HUES48 (cell line): ENCODE measurements at regions not wholly inside any gene's neighbourhood (a gene's known extent, or its start where the extent isn't known, plus 50 kb on each side); places are given as distances from the start of the nearest gene placed in this dataset.
A peak's percentile ranks its signal among the peaks of the same experiment; 100 is the strongest.

Source experiments
- H3K27ac ChIP-seq: one replicate; pipeline ENCODE4 v1.7.0; 2013; ENCODE audit warnings: low read depth, low read length, inconsistent platforms
- H3K27me3 ChIP-seq: 2 replicates; pipeline ENCODE4 v1.6.1; 2013; ENCODE audit warnings: mild to moderate bottlenecking, low read length; ENCODE audit not compliant: control insufficient read depth, insufficient read depth
- H3K36me3 ChIP-seq: 2 replicates; pipeline ENCODE4 v1.6.1; 2013; ENCODE audit warnings: low read length; ENCODE audit not compliant: control insufficient read depth, insufficient read depth
- H3K4me1 ChIP-seq: 2 replicates; pipeline ENCODE4 v1.6.1; 2013; ENCODE audit warnings: mild to moderate bottlenecking, low read length; ENCODE audit not compliant: control insufficient read depth, insufficient read depth
- H3K4me3 ChIP-seq: 2 replicates; pipeline ENCODE4 v1.5.1; 2013; ENCODE audit warnings: mild to moderate bottlenecking, low read depth, low read length
- H3K9ac ChIP-seq: 2 replicates; pipeline ENCODE4 v1.6.1; 2013; ENCODE audit warnings: mild to moderate bottlenecking, low read depth, low read length, moderate library complexity
- H3K9me3 ChIP-seq: 2 replicates; pipeline ENCODE4 v1.6.1; 2013; ENCODE audit warnings: low read length; ENCODE audit not compliant: control insufficient read depth, insufficient read depth

DNA sequence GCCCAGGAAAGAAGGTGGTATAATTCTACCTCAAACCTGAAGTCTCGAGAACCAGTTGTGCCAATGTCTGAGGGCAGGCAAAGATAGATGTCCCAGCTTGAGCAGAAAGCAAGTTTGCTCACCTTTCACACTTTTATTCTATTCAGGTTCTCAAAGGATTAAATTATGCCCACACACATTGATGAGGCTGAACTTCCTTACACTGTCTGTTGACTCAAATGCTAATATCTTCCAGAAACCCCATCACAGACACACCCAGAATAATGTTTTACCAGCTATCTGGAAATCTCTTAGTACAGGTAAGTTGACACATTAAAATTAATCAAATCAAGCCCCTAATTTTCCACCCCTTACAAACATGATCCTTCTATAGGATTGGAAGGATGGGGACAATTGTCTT, 605.7 kb downstream of the NUF2 start:
- Histone ChIP-seq H3K9me3 (no peaks in the 10 kb centered on the region), H3K4me1 (peaks cover 15% of the 10 kb centered on the region), H3K27ac (no peak overlapping the region), H3K9ac (no peak overlapping the region), H3K36me3 (no peaks in the 10 kb centered on the region), H3K27me3 (no peaks in the 10 kb centered on the region), H3K4me3 (no peak overlapping the region)

DNA sequence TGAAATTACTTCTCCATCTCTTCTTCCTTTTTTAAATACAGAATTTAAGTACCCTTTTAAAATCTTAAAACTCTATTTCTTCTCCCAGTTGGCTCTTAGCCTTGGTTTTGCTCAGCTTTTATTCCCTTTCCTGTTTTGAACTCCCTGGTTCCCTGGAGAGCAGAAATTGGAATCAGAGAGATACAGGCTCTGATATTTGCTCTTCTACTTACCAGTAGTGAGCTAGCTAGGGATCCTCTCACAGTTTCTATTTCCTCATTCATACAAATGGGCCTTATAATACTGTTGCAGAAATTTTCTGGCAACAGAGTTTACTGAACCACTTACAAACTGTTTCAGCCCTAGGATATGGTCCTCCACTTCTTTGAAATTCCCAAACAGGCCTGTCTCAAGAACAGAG, 606.3 kb downstream of the NUF2 start:
- Histone ChIP-seq H3K36me3 (no peaks in the 10 kb centered on the region), H3K9ac (no peak overlapping the region), H3K27ac (peak overlapping the region; percentile 72), H3K9me3 (no peaks in the 10 kb centered on the region), H3K4me3 (no peak overlapping the region), H3K27me3 (no peaks in the 10 kb centered on the region), H3K4me1 (peaks cover 15% of the 10 kb centered on the region)

DNA sequence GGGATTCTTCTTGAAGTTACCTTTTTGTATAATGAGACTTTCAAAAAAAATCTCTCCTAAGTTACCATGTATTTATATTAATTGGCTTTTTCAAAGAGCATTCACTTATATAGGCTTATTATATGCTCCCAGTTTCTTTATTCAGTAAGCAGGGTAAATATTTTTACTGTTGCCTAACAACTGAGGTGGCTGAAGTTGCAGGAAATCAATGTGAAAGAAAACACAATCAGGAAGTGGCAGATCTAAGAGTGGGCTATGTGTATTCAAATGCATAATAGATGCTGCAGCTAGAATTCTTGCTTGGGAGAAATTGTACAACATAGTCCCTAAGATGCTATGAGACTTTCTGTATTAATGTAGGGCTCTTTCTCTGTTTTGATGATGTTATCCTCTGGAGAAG, 606.9 kb downstream of the NUF2 start:
- H3K36me3 ChIP-seq, result no peaks in the 10 kb centered on the region
- no peak overlapping the region for H3K4me3 ChIP-seq
- H3K27me3 ChIP-seq, result no peaks in the 10 kb centered on the region
- H3K27ac ChIP-seq, result peak overlapping the region; percentile 72
- no peaks in the 10 kb centered on the region for H3K9me3 ChIP-seq
- H3K9ac ChIP-seq, result no peak overlapping the region
- H3K4me1 ChIP-seq, result peaks cover 15% of the 10 kb centered on the region

GRCh38 chr1:163932901-163933300, 611.1 kb downstream of the NUF2 start:
- H3K4me1 ChIP-seq, result peaks cover 9% of the 10 kb centered on the region
- H3K36me3 ChIP-seq, result no peaks in the 10 kb centered on the region
- no peak overlapping the region for H3K9ac ChIP-seq
- H3K4me3 ChIP-seq, result no peak overlapping the region
- H3K27ac ChIP-seq, result no peak overlapping the region
- no peaks in the 10 kb centered on the region for H3K9me3 ChIP-seq
- H3K27me3 ChIP-seq, result no peaks in the 10 kb centered on the region

GRCh38 chr1:163933437-163933836, 611.7 kb downstream of the NUF2 start:
- no peak overlapping the region for H3K27ac ChIP-seq
- H3K36me3 ChIP-seq, result no peaks in the 10 kb centered on the region
- no peaks in the 10 kb centered on the region for H3K27me3 ChIP-seq
- no peak overlapping the region for H3K9ac ChIP-seq
- H3K4me1 ChIP-seq, result peaks cover 4% of the 10 kb centered on the region
- no peak overlapping the region for H3K4me3 ChIP-seq
- no peaks in the 10 kb centered on the region for H3K9me3 ChIP-seq

- Histone ChIP-seq H3K9me3 (no peaks in the 10 kb centered on the region), H3K36me3 (no peaks in the 10 kb centered on the region), H3K4me3 (no peak overlapping the region), H3K4me1 (no peaks in the 10 kb centered on the region), H3K9ac (no peak overlapping the region), H3K27me3 (no peaks in the 10 kb centered on the region), H3K27ac (no peak overlapping the region)
Measured at GRCh38 chr1:163935738-163936374, 614.1 kb downstream of the NUF2 start.

- no peak overlapping the region for H3K27ac ChIP-seq
- no peaks in the 10 kb centered on the region for H3K4me1 ChIP-seq
- H3K4me3 ChIP-seq, result no peak overlapping the region
- no peaks in the 10 kb centered on the region for H3K27me3 ChIP-seq
- no peak overlapping the region for H3K9ac ChIP-seq
- H3K36me3 ChIP-seq, result no peaks in the 10 kb centered on the region
- no peaks in the 10 kb centered on the region for H3K9me3 ChIP-seq
Measured at GRCh38 chr1:163959622-163960021, 599.4 kb upstream of the PBX1 start.

GRCh38 chr1:163970151-163970550, 588.8 kb upstream of the PBX1 start:
- H3K4me3 ChIP-seq, result no peak overlapping the region
- H3K27ac ChIP-seq, result no peak overlapping the region
- no peaks in the 10 kb centered on the region for H3K9me3 ChIP-seq
- H3K4me1 ChIP-seq, result no peaks in the 10 kb centered on the region
- H3K9ac ChIP-seq, result no peak overlapping the region
- no peaks in the 10 kb centered on the region for H3K27me3 ChIP-seq
- H3K36me3 ChIP-seq, result no peaks in the 10 kb centered on the region

DNA sequence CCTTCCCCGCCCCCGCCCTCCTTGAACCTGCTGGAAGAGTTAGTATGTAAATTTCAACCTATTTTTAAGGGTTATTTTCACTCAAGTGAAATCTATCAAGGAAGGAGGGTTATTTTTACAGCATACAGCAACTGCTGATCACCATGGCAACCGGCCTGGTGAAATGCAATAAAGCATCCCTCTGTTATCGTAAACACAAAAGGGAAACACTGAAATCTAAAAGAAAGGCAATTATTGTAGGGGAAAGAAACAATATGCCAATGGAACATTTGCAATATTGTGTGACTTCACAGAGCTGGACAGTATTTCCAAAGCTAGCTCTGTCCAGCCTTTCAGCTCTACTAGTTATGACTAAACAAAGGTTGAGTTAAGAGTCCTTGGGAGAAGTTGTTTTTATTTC, 588.3 kb upstream of the PBX1 start:
- no peaks in the 10 kb centered on the region for H3K36me3 ChIP-seq
- no peaks in the 10 kb centered on the region for H3K9me3 ChIP-seq
- H3K27ac ChIP-seq, result no peak overlapping the region
- no peaks in the 10 kb centered on the region for H3K4me1 ChIP-seq
- H3K27me3 ChIP-seq, result no peaks in the 10 kb centered on the region
- no peak overlapping the region for H3K9ac ChIP-seq
- no peak overlapping the region for H3K4me3 ChIP-seq

GRCh38 chr1:163973586-163973985, 585.4 kb upstream of the PBX1 start:
- H3K36me3 ChIP-seq, result no peaks in the 10 kb centered on the region
- no peaks in the 10 kb centered on the region for H3K27me3 ChIP-seq
- no peak overlapping the region for H3K4me3 ChIP-seq
- H3K9ac ChIP-seq, result no peak overlapping the region
- no peak overlapping the region for H3K27ac ChIP-seq
- no peaks in the 10 kb centered on the region for H3K9me3 ChIP-seq
- H3K4me1 ChIP-seq, result no peaks in the 10 kb centered on the region

- Histone ChIP-seq H3K4me3 (no peak overlapping the region), H3K27ac (no peak overlapping the region)
Measured at GRCh38 chr1:163974120-163974519, 584.9 kb upstream of the PBX1 start.

DNA sequence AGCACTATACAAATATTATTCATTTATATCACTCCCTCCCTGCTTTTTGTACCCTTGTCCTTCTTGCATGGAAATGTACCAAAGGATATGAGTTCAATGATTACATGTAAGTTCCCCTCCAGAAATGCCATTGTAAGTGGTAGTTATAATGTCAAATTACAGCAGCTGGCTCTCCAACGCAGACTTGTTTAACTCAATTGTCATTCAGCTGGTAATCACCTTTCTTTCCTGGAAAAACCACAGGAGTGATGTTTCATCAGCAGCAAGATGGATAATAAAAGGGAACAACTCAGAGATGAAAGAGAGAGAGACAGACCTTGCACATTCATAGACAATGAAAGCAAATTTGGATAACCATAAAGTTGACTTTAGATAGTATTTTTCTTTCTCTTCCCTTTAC, 578.6 kb upstream of the PBX1 start:
- Histone ChIP-seq H3K4me3 (no peak overlapping the region), H3K27me3 (no peaks in the 10 kb centered on the region), H3K27ac (no peak overlapping the region), H3K9me3 (no peaks in the 10 kb centered on the region), H3K9ac (no peak overlapping the region), H3K36me3 (no peaks in the 10 kb centered on the region), H3K4me1 (no peaks in the 10 kb centered on the region)

More at GRCh38 chr1:163974120-163974519, 584.9 kb upstream of the PBX1 start:
- Histone ChIP-seq H3K4me1 (no peaks in the 10 kb centered on the region), H3K27me3 (no peaks in the 10 kb centered on the region), H3K9me3 (no peaks in the 10 kb centered on the region), H3K36me3 (no peaks in the 10 kb centered on the region), H3K9ac (no peak overlapping the region)
